Thyroid gland (tissue), 4 donors: ENCODE measurements at regions not wholly inside any gene's neighbourhood (a gene's known extent, or its start where the extent isn't known, plus 50 kb on each side); places are given as distances from the start of the nearest gene placed in this dataset.

Source experiments
- DNase-seq, 2 donors: peaks; one replicate each; pipeline ENCODE4 v3.0.0-alpha.2; 2019
- H3K27ac ChIP-seq, 3 donors: fragments of 200-600 bp; sonication (generic); 1 replicate in 2 of 3; 2 replicates in 1 of 3; pipeline ENCODE4 v1.5.1; 2016 to 2019; ENCODE audit warnings: mild to moderate bottlenecking in 1 of 3, moderate library complexity in 1 of 3
- H3K27me3 ChIP-seq: fragments of 200-600 bp; sonication (generic); one replicate; pipeline ENCODE4 v1.5.1; 2019
- H3K36me3 ChIP-seq, 2 donors: fragments of 200-600 bp; sonication (generic); one replicate each; pipeline ENCODE4 v1.5.1; 2016 to 2019
- H3K4me1 ChIP-seq, 2 donors: fragments of 200-600 bp; sonication (generic); one replicate each; pipeline ENCODE4 v1.5.1; 2017 to 2019
- H3K4me3 ChIP-seq, 3 donors: fragments of 200-600 bp; sonication (generic); replicated peaks in 1 of 3; 1 replicate in 2 of 3; 2 replicates in 1 of 3; pipeline ENCODE4 v1.5.1; 2016; ENCODE audit warnings: mild to moderate bottlenecking in 1 of 3
- H3K9me3 ChIP-seq: fragments of 200-600 bp; sonication (generic); one replicate; pipeline ENCODE4 v1.5.1; 2017
- CTCF ChIP-seq, 6 experiments: fragments of 200-600 bp in 3 of 6; fragments of 450-650 bp in 3 of 6; sonication (generic) in 3 of 6; IDR thresholded peaks; one replicate each; pipeline ENCODE4 v1.5.1; 2016 to 2019; ENCODE audit warnings: antibody characterized with exemption in 6 of 6, mild to moderate bottlenecking in 2 of 6, inconsistent platforms in 1 of 6, moderate library complexity in 1 of 6
- POLR2A ChIP-seq, 2 donors: fragments of 450-650 bp; IDR thresholded peaks; one replicate each; pipeline ENCODE4 v1.6.1; 2017; ENCODE audit warnings: antibody characterized with exemption in 2 of 2, mild to moderate bottlenecking in 2 of 2, moderate library complexity in 1 of 2
- WGBS, 2 donors: methylation state at CpG; one replicate each; pipeline ENCODE4 v1.1.5; 2017; 5-methylcytosine and 5-hydroxymethylcytosine counted together
- intact Hi-C: fragments of 100-400 bp; cut with DNase I; formaldehyde crosslinking; loops from one replicate; pipeline ENCODE4 v1.15.1; 2023

GRCh38 chr1:178577882-178578281, 65.0 kb downstream of the TEX35 start:
- H3K9me3 ChIP-seq = no peaks in the 10 kb centered on the region
- H3K4me3 ChIP-seq = no peak overlapping the region
- intact Hi-C loops = no loop called here
- WGBS, 2 donors = 81 to 88% methylated on average over 4 of the region's 4 CpGs
- H3K27ac ChIP-seq = no peak overlapping the region
- H3K4me1 ChIP-seq = peaks cover 21 to 53% of the 10 kb centered on the region in 2 donors
- no peaks in the 10 kb centered on the region for H3K27me3 ChIP-seq
- no peak for TF ChIP-seq CTCF (IDR thresholded peaks at IDR 0.05)
- no peak for TF ChIP-seq POLR2A (IDR thresholded peaks at IDR 0.05)
- no peaks in the 10 kb centered on the region for H3K36me3 ChIP-seq
- no peak for DNase-seq

GRCh38 chr1:178578541-178578940, 65.6 kb downstream of the TEX35 start:
- no peaks in the 10 kb centered on the region for H3K36me3 ChIP-seq
- no peak for DNase-seq
- H3K27ac ChIP-seq = no peak overlapping the region
- no peak overlapping the region for H3K4me3 ChIP-seq
- peaks cover 14 to 47% of the 10 kb centered on the region in 2 donors for H3K4me1 ChIP-seq
- intact Hi-C loops = no loop called here
- 96 to 99% methylated on average over 7 of the region's 7 CpGs for whole genome bisulfite sequencing, 2 donors
- H3K9me3 ChIP-seq = no peaks in the 10 kb centered on the region
- TF ChIP-seq CTCF (IDR thresholded peaks at IDR 0.05) (no peak), POLR2A (IDR thresholded peaks at IDR 0.05) (no peak)
- H3K27me3 ChIP-seq = no peaks in the 10 kb centered on the region

GRCh38 chr1:178579095-178579494, 66.2 kb downstream of the TEX35 start:
- Histone ChIP-seq H3K4me3 (no peak overlapping the region), H3K27me3 (no peaks in the 10 kb centered on the region), H3K9me3 (no peaks in the 10 kb centered on the region), H3K4me1 (peaks cover 13 to 44% of the 10 kb centered on the region in 2 donors), H3K27ac (no peak overlapping the region), H3K36me3 (no peaks in the 10 kb centered on the region)
- TF ChIP-seq POLR2A (IDR thresholded peaks at IDR 0.05) (no peak), CTCF (IDR thresholded peaks at IDR 0.05) (no peak)
- intact Hi-C loops = no loop called here
- WGBS, 2 donors = 91 to 93% methylated on average over 4 of the region's 4 CpGs
- DNase-seq = no peak

- Histone ChIP-seq H3K9me3 (no peaks in the 10 kb centered on the region), H3K27ac (no peak overlapping the region), H3K4me3 (no peak overlapping the region), H3K4me1 (peaks cover 13 to 44% of the 10 kb centered on the region in 2 donors), H3K27me3 (no peaks in the 10 kb centered on the region), H3K36me3 (no peaks in the 10 kb centered on the region)
- WGBS, 2 donors = 79 to 84% methylated on average over 6 of the region's 6 CpGs
- no peak for DNase-seq
- intact Hi-C loops = no loop called here
- TF ChIP-seq POLR2A (IDR thresholded peaks at IDR 0.05) (no peak), CTCF (IDR thresholded peaks at IDR 0.05) (no peak)
Measured at GRCh38 chr1:178579562-178579961, 66.7 kb downstream of the TEX35 start.

GRCh38 chr1:178580096-178580495, 67.2 kb downstream of the TEX35 start:
- DNase-seq = no peak
- Histone ChIP-seq H3K9me3 (no peaks in the 10 kb centered on the region), H3K4me1 (peaks cover 13 to 44% of the 10 kb centered on the region in 2 donors), H3K27me3 (no peaks in the 10 kb centered on the region), H3K36me3 (no peaks in the 10 kb centered on the region), H3K27ac (no peak overlapping the region), H3K4me3 (no peak overlapping the region)
- TF ChIP-seq CTCF (IDR thresholded peaks at IDR 0.05) (no peak), POLR2A (IDR thresholded peaks at IDR 0.05) (no peak)
- 95 to 98% methylated on average over 5 of the region's 5 CpGs for WGBS, 2 donors
- intact Hi-C loops = no loop called here
